Right ventricle myocardium superior (tissue), 1 donor: ENCODE measurements at regions not wholly inside any gene's neighbourhood (a gene's known extent, or its start where the extent isn't known, plus 50 kb on each side); places are given as distances from the start of the nearest gene placed in this dataset.

Source experiments
- ATAC-seq: fragments of 200-7000 bp; cut with Tn5 transposase; one replicate; pipeline ENCODE4 v1.9.1; 2020; ENCODE audit warnings: mild to moderate bottlenecking; ENCODE audit not compliant: poor library complexity
- DNase-seq: peaks from one replicate; pipeline ENCODE4 v3.0.0-alpha.2; 2020
- intact Hi-C: fragments of 100-400 bp; cut with DNase I; formaldehyde crosslinking; loops from one replicate; pipeline ENCODE4 v1.11.2; 2022
- donor health status: DM: no; HTN: yes; CAD: no; lungs with severe emphysema.

DNA sequence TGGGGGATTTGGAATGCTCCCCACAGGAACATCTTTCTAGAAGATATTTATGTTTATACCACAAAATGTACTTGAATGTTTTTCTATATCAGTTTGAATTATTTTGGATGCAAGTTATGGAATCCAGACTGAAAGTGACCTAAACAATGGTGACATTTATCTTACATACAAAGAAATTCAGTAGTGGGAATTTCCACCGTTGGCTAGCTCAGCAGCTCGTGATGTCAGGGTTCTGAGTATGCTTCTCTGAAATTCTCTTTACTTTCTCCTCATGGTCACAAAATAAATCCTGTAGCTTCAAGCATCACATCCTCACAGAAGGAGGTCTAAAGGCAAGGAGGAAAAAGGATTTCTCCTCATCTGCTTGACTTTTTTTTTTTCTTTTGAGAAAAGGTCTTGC is 105.3 kb downstream of the AKAIN1 start:
- intact Hi-C loops, result no loop called here
- ATAC-seq, result no peak
- no peak for DNase-seq

DNA sequence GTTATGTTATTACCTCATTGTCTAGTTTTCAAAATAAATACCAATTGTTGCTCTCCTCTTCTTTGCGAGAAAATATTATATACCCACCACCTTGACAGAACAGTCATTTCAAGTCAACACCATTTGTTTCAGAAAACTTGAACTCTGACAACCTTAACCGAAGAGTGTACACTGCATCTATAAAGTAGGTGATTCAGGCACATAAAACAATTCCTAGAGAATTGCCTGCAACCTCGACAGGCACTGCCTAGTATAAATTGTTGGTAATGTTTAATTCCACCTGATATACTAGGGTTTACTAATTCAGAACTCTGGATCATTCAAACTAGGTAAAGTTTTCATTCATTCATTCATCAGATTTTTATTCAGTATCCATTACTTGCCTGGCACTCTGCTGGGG is 121.8 kb downstream of the AKAIN1 start:
- DNase-seq (no peak), ATAC-seq (no peak)
- intact Hi-C loops, result no loop called here

DNA sequence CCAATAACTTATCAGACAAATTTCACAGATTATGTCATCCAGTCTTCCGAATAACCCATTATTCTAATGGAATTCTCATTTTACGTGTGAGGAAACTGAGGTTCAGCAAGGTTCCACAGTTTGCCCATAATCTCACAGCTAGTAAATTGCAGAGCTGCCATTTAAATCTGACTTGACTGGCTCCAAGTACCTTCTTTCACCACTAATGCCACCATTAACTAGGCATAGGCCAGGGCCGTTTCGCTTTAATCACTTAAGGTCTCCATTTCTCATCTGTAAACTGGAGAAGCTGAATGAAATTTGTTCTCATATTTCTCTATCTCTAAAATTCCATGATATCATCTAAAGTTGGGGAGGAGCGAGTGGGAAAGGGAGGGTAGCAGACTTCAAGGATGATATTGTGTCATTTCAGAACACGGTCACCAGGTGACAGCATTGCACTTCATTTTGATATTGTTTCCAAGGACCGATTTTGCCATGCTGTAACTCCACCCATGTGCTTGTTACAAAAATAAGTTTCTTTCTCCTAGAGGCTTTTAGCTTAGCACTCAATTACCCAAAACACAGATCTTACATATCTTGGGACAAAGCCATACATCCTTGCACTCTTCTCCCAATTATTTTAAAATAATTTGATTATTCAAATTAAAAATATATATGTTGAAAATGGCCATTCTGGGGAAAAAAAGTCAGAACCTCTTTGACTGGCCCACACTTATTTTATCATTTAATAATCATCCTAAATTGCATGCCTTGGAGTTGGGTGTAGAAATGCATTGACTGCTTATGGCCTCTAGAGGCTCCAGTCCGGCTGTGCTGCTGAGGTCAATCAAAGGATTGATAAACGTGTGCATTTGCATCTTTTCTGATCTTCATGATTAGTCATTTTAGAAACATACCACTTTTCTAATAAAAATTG is 123.8 kb downstream of the AKAIN1 start:
- ATAC-seq (peak; percentile 77), DNase-seq (no peak)
- intact Hi-C loops, result no loop called here

DNA sequence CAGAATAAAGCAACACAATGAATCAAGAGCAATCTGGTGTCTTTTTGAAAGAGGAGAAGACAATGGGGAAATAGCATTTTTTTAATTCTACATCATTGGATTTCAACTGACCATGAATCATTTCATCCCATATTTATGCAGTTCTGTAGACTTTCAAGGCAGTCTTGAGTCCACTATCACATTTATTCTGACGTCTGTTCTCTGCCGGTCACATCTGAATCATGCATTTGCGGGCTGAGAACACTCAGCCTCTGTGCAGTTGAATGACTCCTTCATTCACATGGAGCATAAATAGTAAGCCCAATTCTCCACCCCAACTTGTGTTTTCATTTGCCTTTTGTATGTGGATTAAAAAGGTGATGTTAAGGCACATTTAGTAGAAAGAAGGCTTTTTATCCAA is 128.2 kb downstream of the AKAIN1 start:
- DNase-seq (no peak), ATAC-seq (no peak)
- intact Hi-C loops, result no loop called here

DNA sequence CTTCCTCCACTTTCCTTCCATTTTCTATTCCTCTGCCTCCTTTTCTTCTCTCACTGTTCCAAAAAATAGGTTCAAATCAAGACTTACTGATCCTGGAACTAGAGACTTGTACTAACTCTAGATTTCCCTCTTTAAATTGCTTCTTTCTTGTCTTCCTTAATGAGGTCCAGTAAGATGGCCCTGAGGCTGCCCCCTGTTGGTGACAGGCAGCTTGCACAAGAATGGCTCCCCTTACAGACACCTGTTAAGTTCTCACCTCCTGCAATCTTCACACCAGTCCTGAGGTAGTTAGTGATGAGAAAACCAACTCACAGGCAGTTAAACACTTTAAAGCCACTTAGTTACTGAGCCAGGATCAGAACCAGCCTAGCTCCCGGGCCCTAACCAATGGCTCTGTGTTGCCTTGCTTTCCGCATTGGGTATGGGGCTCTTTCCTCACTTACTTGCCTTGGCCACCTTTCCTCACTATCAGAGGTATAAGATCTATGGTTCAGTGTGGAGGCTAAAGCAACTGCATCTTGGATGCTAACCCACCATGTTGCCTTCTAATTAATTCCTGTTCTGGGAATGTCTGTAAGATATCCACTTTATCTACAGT is 130.6 kb downstream of the AKAIN1 start:
- no peak for DNase-seq
- no peak for ATAC-seq
- intact Hi-C loops, result no loop called here

DNA sequence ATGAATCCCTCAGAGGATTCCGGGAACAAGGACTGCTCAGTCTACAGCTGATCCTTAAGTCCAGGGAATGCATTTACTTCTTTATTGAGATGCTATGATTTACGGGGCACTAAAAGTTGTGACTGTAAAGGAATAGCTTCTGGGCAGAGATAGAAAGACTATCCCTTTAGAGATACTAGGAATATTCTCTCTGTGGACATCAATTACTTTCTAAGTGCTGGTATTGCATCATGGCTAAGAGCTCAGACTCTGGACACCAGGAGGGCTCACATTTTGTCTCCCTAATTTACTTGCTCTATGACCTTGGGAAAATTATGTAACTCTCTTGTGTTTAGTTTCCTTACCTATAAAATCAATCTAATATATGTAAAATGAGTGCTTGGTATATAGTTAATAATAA is 131.4 kb downstream of the AKAIN1 start:
- no peak for DNase-seq
- intact Hi-C loops, result no loop called here
- ATAC-seq, result no peak

DNA sequence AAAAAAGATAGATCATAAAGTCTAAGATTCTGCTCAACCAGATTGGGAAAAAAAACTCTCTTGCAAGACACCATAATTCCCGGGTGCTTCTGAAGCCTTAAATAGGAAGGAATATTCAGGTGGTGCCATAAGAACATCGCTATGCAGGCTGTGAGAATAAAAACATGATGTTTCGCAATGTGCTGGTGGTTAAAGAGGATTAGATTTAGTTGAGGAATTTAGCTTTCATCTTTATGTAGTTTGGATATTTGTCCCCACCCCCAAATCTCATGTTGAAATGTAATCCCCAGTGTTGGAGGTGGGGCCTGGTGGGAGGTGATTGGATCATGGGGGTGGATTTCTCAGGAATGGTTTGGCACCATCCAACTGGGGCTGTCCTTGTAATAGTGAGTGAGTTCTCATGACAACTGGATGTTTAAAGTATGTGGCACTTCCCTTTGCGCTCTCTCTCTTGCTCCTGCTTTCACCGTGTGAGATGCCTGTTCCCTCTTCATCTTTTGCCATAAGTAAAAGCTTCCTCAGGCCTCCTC is 132.2 kb downstream of the AKAIN1 start:
- ATAC-seq, result no peak
- intact Hi-C loops, result no loop called here

DNA sequence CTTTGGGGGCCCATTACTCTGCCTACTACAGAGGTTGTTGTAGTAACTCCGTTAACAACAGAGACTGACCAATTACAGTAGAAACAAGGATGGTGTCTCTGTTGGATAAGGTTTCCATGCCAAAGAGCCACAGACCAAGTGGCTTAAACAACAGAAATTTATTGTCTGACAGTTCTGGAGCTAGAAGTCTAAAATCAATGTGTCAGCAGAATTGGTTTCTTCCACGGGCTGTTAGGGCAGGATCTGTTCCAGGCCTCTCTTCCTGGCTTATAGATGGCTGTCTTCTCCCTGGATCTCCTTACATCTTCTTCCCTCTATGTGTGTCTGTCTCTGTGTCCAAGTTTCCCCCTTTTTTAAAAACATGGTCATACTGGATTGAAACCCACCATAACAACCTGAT is 135.3 kb downstream of the AKAIN1 start:
- ATAC-seq (no peak), DNase-seq (no peak)
- intact Hi-C loops, result no loop called here

More for the DNA sequence above, 132.2 kb downstream of the AKAIN1 start:
- DNase-seq, result no peak

DNA sequence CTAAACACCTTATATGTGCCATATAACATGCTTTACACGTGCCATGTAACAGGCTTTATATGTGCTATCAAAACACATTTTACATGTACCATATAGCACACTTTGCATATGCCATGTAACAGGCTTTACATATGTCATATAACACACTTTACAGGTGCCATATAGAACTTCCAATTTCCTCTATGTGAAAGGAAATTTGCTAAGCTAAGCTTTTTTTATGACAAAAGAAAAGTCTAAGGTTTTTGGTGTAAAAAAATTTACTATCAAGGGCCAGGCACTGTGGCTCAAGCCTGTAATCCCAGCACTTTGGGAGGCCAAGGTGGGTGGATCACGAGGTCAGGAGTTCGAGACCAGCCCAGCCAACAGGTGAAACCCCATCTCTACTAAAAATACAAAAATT is 136.5 kb downstream of the AKAIN1 start:
- no peak for ATAC-seq
- intact Hi-C loops, result no loop called here
- DNase-seq, result no peak

DNA sequence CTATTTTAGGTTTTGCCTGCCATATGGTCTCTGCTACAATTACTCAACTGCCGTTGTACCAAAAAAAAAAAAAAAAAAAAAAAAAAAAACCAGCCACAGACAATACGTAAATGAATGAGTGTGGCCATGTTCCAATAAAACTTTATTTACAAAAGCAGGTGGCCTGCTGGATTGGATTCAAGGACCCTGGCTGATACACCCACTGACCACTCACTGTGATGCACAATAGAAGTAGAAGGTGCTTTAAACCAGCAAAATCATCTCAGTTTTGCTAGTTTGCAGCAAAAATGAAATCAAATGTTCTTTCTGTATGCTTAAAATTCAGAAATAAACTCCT is 137.4 kb downstream of the AKAIN1 start:
- ATAC-seq, result no peak
- intact Hi-C loops, result no loop called here

DNA sequence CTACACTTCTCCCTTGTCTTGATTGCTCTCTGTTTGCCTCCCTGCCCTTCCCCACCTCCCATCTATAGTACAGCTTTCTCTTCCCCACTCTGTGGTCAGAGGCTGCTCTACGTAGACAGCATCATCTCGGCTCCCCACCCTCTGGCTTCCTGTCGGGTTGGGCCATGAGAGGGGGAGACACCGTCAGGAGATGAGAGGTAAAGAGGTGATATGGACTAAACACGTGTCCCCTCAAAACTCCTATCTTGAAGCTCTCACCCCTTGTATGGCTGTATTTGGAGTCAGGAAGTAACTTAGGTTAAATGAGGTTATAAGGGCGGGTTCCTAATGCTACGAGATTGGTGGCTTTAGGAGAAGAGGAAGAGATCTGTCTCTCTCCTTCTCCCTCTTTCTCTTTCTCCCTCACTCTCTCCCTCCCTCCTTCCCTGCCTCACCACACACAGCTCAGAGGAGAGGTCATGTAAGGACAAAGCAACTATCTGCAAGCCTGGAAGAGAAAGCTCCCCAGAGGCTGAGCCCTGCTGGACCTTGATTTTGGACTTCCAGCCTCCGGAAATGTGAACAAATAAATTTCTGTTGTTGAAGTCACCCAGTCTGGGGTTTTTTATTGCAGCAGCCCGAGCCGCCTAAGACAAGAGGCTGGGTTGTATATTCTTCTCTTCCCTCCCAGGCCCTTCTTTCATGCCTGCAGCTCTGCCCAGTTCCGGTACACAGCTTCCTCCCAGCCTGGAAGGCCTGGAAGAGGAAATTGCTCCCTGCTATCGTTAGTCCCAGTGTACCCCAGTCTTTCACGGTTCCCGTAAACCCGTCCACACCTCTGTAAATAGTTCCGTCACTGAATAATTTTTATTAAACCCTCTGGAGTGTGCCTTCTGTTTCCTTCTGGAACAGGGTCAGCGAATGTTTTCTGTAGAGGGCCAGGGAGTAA is 138.0 kb downstream of the AKAIN1 start:
- DNase-seq, result no peak
- ATAC-seq, result peak; percentile 75
- intact Hi-C loops, result no loop called here

More for the DNA sequence above, 137.4 kb downstream of the AKAIN1 start:
- DNase-seq, result no peak

DNA sequence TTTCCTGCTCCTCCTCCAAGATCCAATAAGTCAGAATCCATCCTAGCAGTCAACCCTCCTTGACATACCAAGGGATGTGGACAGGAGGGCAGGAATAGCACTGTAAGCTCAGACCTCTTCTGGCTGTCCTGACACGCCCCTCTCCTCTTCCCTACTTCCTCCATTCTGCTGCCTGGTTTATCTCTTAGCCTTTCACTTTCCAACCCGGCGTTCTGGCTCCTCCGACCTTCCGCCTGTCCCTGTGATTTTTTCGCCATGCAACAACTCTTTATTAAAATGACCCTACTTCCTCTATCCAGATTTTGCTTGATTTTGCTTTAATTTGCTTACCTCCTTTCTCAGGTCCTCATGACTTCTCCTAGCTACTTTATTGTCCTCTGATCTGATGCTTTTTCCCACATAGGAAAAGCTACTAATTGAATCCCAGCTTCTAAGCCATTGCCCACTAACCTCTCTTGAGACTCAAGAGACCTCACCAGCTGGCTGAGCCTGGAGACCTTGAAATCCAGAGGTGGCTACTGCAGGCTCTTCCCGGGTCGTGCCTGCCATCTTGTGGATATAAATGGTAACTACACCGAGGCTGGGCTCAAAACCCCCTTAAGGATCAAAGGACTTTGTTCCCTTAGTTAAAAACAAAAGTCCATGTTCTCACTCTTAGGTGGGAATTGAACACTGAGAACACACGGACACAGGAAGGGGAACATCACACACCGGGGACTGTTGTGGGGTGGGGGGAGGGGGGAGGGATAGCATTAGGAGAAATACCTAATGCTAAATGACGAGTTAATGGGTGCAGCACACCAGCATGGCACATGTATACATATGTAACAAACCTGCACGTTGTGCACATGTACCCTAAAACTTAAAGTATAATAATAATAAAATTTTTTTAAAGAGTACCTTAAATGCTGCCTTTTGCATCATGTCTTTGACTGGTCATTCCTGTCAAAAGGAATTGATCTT is 139.4 kb downstream of the AKAIN1 start:
- intact Hi-C loops, result no loop called here
- ATAC-seq (peak; percentile 78), DNase-seq (peak; percentile 59)

DNA sequence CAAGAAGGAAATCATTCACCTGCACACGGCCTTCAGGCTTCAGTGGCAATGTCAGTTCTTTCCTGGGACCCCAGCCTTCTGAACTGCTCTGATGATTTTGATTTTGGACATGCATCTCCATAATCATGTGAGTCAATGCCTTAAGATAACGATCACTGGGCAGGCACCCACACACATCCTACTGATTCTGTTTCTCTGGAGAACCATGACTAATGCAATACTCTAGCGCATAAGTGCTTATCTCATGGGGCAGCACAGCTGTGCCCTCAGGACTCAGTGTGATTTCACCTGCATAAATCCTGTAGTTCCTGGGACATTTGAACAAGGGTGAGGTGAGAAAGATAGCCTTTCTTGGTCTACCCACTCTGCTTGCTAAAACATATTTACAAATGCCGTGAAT is 144.6 kb downstream of the AKAIN1 start:
- no peak for ATAC-seq
- intact Hi-C loops, result no loop called here

DNA sequence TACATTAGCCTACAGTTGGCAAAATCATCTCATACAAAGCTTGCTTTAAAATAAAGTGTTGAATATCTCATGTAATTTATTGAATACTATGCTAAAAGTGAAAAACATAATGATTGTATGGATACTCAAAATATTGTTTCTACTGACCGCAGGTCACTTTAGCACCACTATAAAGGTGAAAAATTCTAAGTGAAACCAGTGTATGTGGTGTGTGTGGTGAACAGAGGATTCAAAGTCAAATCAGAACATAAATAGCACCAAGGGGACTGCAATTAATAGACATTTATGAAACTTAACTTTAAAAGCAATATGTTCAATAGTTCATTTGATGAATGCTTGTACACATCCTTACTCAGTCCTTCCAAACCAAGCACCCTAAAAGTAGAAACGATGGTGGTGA is 145.8 kb downstream of the AKAIN1 start:
- intact Hi-C loops, result no loop called here
- DNase-seq (no peak), ATAC-seq (no peak)

More for the DNA sequence above, 144.6 kb downstream of the AKAIN1 start:
- no peak for DNase-seq

DNA sequence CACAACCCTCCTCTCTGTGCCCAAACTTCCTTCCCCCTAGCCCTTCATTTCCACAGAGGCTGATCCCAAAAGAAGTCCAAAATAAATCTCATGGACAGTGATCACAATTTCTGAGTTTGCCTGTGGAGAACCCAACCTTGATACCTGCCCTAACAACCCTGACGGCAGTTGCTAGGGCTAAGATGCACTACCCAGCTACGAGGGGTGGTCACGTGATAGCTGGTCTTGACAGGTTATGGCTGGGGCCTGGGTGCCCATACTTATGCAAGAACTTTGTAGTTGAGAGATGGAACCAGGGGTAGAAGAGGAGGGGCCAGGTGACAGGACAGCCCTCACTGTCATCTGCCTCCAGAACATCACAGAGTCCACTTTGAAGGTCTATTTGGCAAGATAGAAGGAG is 147.9 kb downstream of the AKAIN1 start:
- ATAC-seq (no peak), DNase-seq (no peak)
- intact Hi-C loops, result no loop called here

DNA sequence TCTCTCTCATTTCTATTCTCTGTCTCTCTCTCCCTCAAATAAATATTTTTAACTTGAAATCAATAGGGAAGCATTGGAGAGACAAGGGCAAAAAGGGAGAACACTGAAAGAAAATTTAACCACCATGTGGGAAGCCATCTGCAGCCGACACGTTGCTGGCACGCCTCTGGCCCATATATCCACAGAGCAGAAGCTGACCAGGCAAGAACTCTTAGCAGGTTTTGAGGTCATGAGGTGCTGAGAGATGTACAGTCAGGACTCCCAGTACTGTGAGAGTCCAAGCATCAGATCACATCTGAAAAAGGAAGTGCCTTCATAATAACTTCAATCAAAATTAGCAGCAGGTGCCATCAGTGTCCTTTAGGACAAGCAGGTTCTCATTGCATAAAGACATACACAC is 156.6 kb downstream of the AKAIN1 start:
- ATAC-seq, result no peak
- DNase-seq, result no peak
- intact Hi-C loops, result no loop called here

DNA sequence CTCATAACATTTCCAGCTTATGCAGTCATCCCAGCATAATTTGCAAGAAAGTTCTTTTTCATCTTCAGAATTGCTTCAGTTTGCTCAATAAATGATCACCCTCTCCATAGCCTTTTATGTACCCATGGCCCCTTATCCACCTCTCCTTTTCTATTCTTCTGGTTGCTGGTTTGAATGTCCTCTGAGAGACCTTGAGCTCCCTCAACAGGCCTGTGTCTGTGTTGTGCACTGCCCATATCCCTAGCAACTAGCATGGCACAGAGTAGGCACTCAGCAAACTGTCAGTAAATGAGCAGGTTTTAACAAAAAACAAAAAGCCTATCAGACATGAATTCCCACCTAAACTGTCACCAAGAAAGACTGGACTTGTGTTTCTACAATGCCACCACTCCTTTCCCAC is 160.5 kb downstream of the AKAIN1 start:
- DNase-seq, result no peak
- intact Hi-C loops, result no loop called here
- no peak for ATAC-seq

DNA sequence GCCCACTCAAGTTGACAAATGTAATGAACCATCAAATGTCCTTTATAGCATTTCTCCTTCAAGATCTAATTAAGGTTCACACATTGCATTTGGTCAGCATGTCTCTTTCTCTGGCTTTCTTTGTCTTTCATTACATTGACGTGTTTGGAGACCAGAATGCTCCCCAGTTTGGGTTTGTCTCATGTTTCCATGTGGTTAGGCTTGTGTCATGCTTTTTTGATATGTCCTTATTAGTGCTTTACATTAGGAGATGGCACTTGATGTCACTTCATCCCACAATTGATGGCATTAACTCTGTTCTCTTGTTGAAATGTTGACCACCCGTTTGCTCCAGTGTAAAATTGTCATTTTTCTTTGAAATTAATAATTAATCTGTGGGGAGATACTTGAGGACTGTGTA is 165.8 kb downstream of the AKAIN1 start:
- intact Hi-C loops, result no loop called here
- no peak for ATAC-seq
- DNase-seq, result no peak
